ENCODE measurements at regions not wholly inside any gene's neighbourhood (a gene's known extent, or its start where the extent isn't known, plus 50 kb on each side); places are given as distances from the start of the nearest gene placed in this dataset.

GRCh38 chr7:50939021-50939420 lies 156.3 kb upstream of the GRB10 start:
- no peak overlapping the region for H3K4me3 ChIP-seq (ENCODE audit: low read length)
- H3K9me2 ChIP-seq (replicated peaks; ENCODE audit: insufficient read depth, low read length): no peaks in the 10 kb centered on the region
- no peaks in the 10 kb centered on the region for H3K4me1 ChIP-seq (ENCODE audit: low read length)
- H3K4me2 ChIP-seq (ENCODE audit: low read depth, low read length, poor library complexity, severe bottlenecking): no peak overlapping the region
- H3K9ac ChIP-seq (ENCODE audit: low read length): no peak overlapping the region
- no peaks in the 10 kb centered on the region for H4K20me1 ChIP-seq (ENCODE audit: insufficient read depth, low read depth, low read length)
- no peak overlapping the region for H2AFZ ChIP-seq (ENCODE audit: low read length)
- no peak overlapping the region for H3K27ac ChIP-seq (ENCODE audit: low read length)
- DNase-seq: no peak
- H3K36me3 ChIP-seq (ENCODE audit: insufficient read depth, low read length): no peaks in the 10 kb centered on the region
- 0 out of 2 replicates have a peak, but pooled peaks cover 3% of the 10 kb centered on the region for H3K27me3 ChIP-seq (ENCODE audit: low read length)
- no peaks in the 10 kb centered on the region for H3K79me2 ChIP-seq (ENCODE audit: low read length)
- H3K9me3 ChIP-seq (ENCODE audit: low read length): no peaks in the 10 kb centered on the region

GRCh38 chr7:50937727-50938126 lies 155.0 kb upstream of the GRB10 start:
- no peak for DNase-seq
- H3K4me3 ChIP-seq (ENCODE audit: low read length): no peak overlapping the region
- H3K27ac ChIP-seq (ENCODE audit: low read length): no peak overlapping the region
- H3K27me3 ChIP-seq (ENCODE audit: low read length): 0 out of 2 replicates have a peak, but pooled peaks cover 3% of the 10 kb centered on the region
- H3K9me3 ChIP-seq (ENCODE audit: low read length): no peaks in the 10 kb centered on the region
- H3K4me1 ChIP-seq (ENCODE audit: low read length): no peaks in the 10 kb centered on the region
- no peaks in the 10 kb centered on the region for H3K9me2 ChIP-seq (replicated peaks; ENCODE audit: insufficient read depth, low read length)
- no peaks in the 10 kb centered on the region for H4K20me1 ChIP-seq (ENCODE audit: insufficient read depth, low read depth, low read length)
- no peak overlapping the region for H3K4me2 ChIP-seq (ENCODE audit: low read depth, low read length, poor library complexity, severe bottlenecking)
- no peaks in the 10 kb centered on the region for H3K79me2 ChIP-seq (ENCODE audit: low read length)
- no peaks in the 10 kb centered on the region for H3K36me3 ChIP-seq (ENCODE audit: insufficient read depth, low read length)
- H2AFZ ChIP-seq (ENCODE audit: low read length): no peak overlapping the region
- H3K9ac ChIP-seq (ENCODE audit: low read length): no peak overlapping the region

GRCh38 chr7:50926049-50926448 lies 143.4 kb upstream of the GRB10 start:
- H3K4me1 ChIP-seq (ENCODE audit: low read length): no peaks in the 10 kb centered on the region
- H3K4me2 ChIP-seq (ENCODE audit: low read depth, low read length, poor library complexity, severe bottlenecking): no peak overlapping the region
- no peak overlapping the region for H2AFZ ChIP-seq (ENCODE audit: low read length)
- no peaks in the 10 kb centered on the region for H3K9me3 ChIP-seq (ENCODE audit: low read length)
- H3K79me2 ChIP-seq (ENCODE audit: low read length): no peaks in the 10 kb centered on the region
- no peaks in the 10 kb centered on the region for H3K9me2 ChIP-seq (replicated peaks; ENCODE audit: insufficient read depth, low read length)
- H3K9ac ChIP-seq (ENCODE audit: low read length): no peak overlapping the region
- no peaks in the 10 kb centered on the region for H3K27me3 ChIP-seq (ENCODE audit: low read length)
- no peak overlapping the region for H3K27ac ChIP-seq (ENCODE audit: low read length)
- no peaks in the 10 kb centered on the region for H3K36me3 ChIP-seq (ENCODE audit: insufficient read depth, low read length)
- H3K4me3 ChIP-seq (ENCODE audit: low read length): no peak overlapping the region
- H4K20me1 ChIP-seq (ENCODE audit: insufficient read depth, low read depth, low read length): no peaks in the 10 kb centered on the region
- DNase-seq: no peak

- no peak overlapping the region for H2AFZ ChIP-seq (ENCODE audit: low read length)
- H3K4me3 ChIP-seq (ENCODE audit: low read length): no peak overlapping the region
- H4K20me1 ChIP-seq (ENCODE audit: insufficient read depth, low read depth, low read length): no peaks in the 10 kb centered on the region
- no peaks in the 10 kb centered on the region for H3K36me3 ChIP-seq (ENCODE audit: insufficient read depth, low read length)
- no peaks in the 10 kb centered on the region for H3K27me3 ChIP-seq (ENCODE audit: low read length)
- H3K4me2 ChIP-seq (ENCODE audit: low read depth, low read length, poor library complexity, severe bottlenecking): no peak overlapping the region
- no peaks in the 10 kb centered on the region for H3K9me2 ChIP-seq (replicated peaks; ENCODE audit: insufficient read depth, low read length)
- H3K9ac ChIP-seq (ENCODE audit: low read length): no peak overlapping the region
- H3K79me2 ChIP-seq (ENCODE audit: low read length): no peaks in the 10 kb centered on the region
- no peaks in the 10 kb centered on the region for H3K4me1 ChIP-seq (ENCODE audit: low read length)
- no peak overlapping the region for H3K27ac ChIP-seq (ENCODE audit: low read length)
- DNase-seq: no peak
- H3K9me3 ChIP-seq (ENCODE audit: low read length): no peaks in the 10 kb centered on the region
Observed at GRCh38 chr7:50923476-50923875, 140.8 kb upstream of the GRB10 start.

- no peaks in the 10 kb centered on the region for H3K79me2 ChIP-seq (ENCODE audit: low read length)
Observed at GRCh38 chr7:50921114-50921813, 138.6 kb upstream of the GRB10 start.

GRCh38 chr7:50920031-50920635 lies 137.4 kb upstream of the GRB10 start:
- Histone ChIP-seq H3K4me1 (ENCODE audit: low read length) (no peaks in the 10 kb centered on the region), H3K9me2 (replicated peaks; ENCODE audit: insufficient read depth, low read length) (no peaks in the 10 kb centered on the region), H3K9me3 (ENCODE audit: low read length) (no peaks in the 10 kb centered on the region), H3K9ac (ENCODE audit: low read length) (no peak overlapping the region), H3K36me3 (ENCODE audit: insufficient read depth, low read length) (no peaks in the 10 kb centered on the region), H3K79me2 (ENCODE audit: low read length) (no peaks in the 10 kb centered on the region), H3K4me3 (ENCODE audit: low read length) (no peak overlapping the region), H2AFZ (ENCODE audit: low read length) (no peak overlapping the region), H4K20me1 (ENCODE audit: insufficient read depth, low read depth, low read length) (no peaks in the 10 kb centered on the region), H3K4me2 (ENCODE audit: low read depth, low read length, poor library complexity, severe bottlenecking) (no peak overlapping the region), H3K27me3 (ENCODE audit: low read length) (no peaks in the 10 kb centered on the region), H3K27ac (ENCODE audit: low read length) (no peak overlapping the region)
- DNase-seq: no peak

More at GRCh38 chr7:50921114-50921813, 138.6 kb upstream of the GRB10 start:
- H3K4me2 ChIP-seq (ENCODE audit: low read depth, low read length, poor library complexity, severe bottlenecking): no peak overlapping the region
- no peaks in the 10 kb centered on the region for H3K9me3 ChIP-seq (ENCODE audit: low read length)
- no peak overlapping the region for H2AFZ ChIP-seq (ENCODE audit: low read length)
- H3K36me3 ChIP-seq (ENCODE audit: insufficient read depth, low read length): no peaks in the 10 kb centered on the region
- no peak for DNase-seq
- no peak overlapping the region for H3K4me3 ChIP-seq (ENCODE audit: low read length)
- H3K9ac ChIP-seq (ENCODE audit: low read length): no peak overlapping the region
- H4K20me1 ChIP-seq (ENCODE audit: insufficient read depth, low read depth, low read length): no peaks in the 10 kb centered on the region
- no peaks in the 10 kb centered on the region for H3K27me3 ChIP-seq (ENCODE audit: low read length)
- H3K9me2 ChIP-seq (replicated peaks; ENCODE audit: insufficient read depth, low read length): no peaks in the 10 kb centered on the region
- no peaks in the 10 kb centered on the region for H3K4me1 ChIP-seq (ENCODE audit: low read length)
- H3K27ac ChIP-seq (ENCODE audit: low read length): no peak overlapping the region

GRCh38 chr7:50915621-50916020 lies 132.9 kb upstream of the GRB10 start:
- no peak overlapping the region for H2AFZ ChIP-seq (ENCODE audit: low read length)
- H3K27ac ChIP-seq (ENCODE audit: low read length): no peak overlapping the region
- no peaks in the 10 kb centered on the region for H3K9me3 ChIP-seq (ENCODE audit: low read length)
- no peaks in the 10 kb centered on the region for H3K9me2 ChIP-seq (replicated peaks; ENCODE audit: insufficient read depth, low read length)
- H3K36me3 ChIP-seq (ENCODE audit: insufficient read depth, low read length): no peaks in the 10 kb centered on the region
- no peaks in the 10 kb centered on the region for H3K27me3 ChIP-seq (ENCODE audit: low read length)
- no peak overlapping the region for H3K4me2 ChIP-seq (ENCODE audit: low read depth, low read length, poor library complexity, severe bottlenecking)
- H3K4me1 ChIP-seq (ENCODE audit: low read length): no peaks in the 10 kb centered on the region
- H4K20me1 ChIP-seq (ENCODE audit: insufficient read depth, low read depth, low read length): no peaks in the 10 kb centered on the region
- H3K9ac ChIP-seq (ENCODE audit: low read length): no peak overlapping the region
- no peaks in the 10 kb centered on the region for H3K79me2 ChIP-seq (ENCODE audit: low read length)
- DNase-seq: no peak
- H3K4me3 ChIP-seq (ENCODE audit: low read length): no peak overlapping the region

GRCh38 chr7:50914460-50914859 lies 131.8 kb upstream of the GRB10 start:
- Histone ChIP-seq H3K9ac (ENCODE audit: low read length) (no peak overlapping the region), H3K4me2 (ENCODE audit: low read depth, low read length, poor library complexity, severe bottlenecking) (no peak overlapping the region), H3K4me3 (ENCODE audit: low read length) (no peak overlapping the region), H4K20me1 (ENCODE audit: insufficient read depth, low read depth, low read length) (no peaks in the 10 kb centered on the region), H3K27ac (ENCODE audit: low read length) (no peak overlapping the region), H3K79me2 (ENCODE audit: low read length) (no peaks in the 10 kb centered on the region), H3K9me2 (replicated peaks; ENCODE audit: insufficient read depth, low read length) (no peaks in the 10 kb centered on the region), H3K36me3 (ENCODE audit: insufficient read depth, low read length) (no peaks in the 10 kb centered on the region), H3K4me1 (ENCODE audit: low read length) (no peaks in the 10 kb centered on the region), H3K27me3 (ENCODE audit: low read length) (no peaks in the 10 kb centered on the region; the same call in 1 of the 2 replicates), H2AFZ (ENCODE audit: low read length) (no peak overlapping the region), H3K9me3 (ENCODE audit: low read length) (no peaks in the 10 kb centered on the region)
- no peak for DNase-seq

Measured in Karpas-422 (cell line).